Osteocyte (in vitro differentiated cells): ENCODE measurements at regions not wholly inside any gene's neighbourhood (a gene's known extent, or its start where the extent isn't known, plus 50 kb on each side); places are given as distances from the start of the nearest gene placed in this dataset.

Source experiments
- DNase-seq: peaks from one replicate; pipeline ENCODE4 v3.0.0; 2021; ENCODE audit warnings: mixed read lengths; ENCODE audit not compliant: unreplicated experiment; ENCODE audit errors: extremely low spot score
- H3K27ac Mint-ChIP-seq: one replicate; pipeline ENCODE4 v1.8.0; 2021; ENCODE audit warnings: mild to moderate bottlenecking, mixed read lengths; ENCODE audit not compliant: unreplicated experiment
- H3K27me3 Mint-ChIP-seq: one replicate; pipeline ENCODE4 v1.8.0; 2021; ENCODE audit warnings: mixed read lengths; ENCODE audit not compliant: unreplicated experiment
- H3K36me3 Mint-ChIP-seq: one replicate; pipeline ENCODE4 v1.8.0; 2021; ENCODE audit warnings: mixed read lengths; ENCODE audit not compliant: unreplicated experiment
- H3K4me1 Mint-ChIP-seq: one replicate; pipeline ENCODE4 v1.8.0; 2021; ENCODE audit warnings: mixed read lengths; ENCODE audit not compliant: unreplicated experiment
- H3K4me3 Mint-ChIP-seq: one replicate; pipeline ENCODE4 v1.8.0; 2021; ENCODE audit warnings: mild to moderate bottlenecking, moderate library complexity, mixed read lengths; ENCODE audit not compliant: unreplicated experiment
- H3K9me3 Mint-ChIP-seq: one replicate; pipeline ENCODE4 v1.8.0; 2021; ENCODE audit warnings: mixed read lengths; ENCODE audit not compliant: unreplicated experiment
- CTCF ChIP-seq: fragments of 200-600 bp; sonication (generic); IDR thresholded peaks from 2 replicates; pipeline ENCODE4 v1.5.0; 2021; ENCODE audit warnings: antibody characterized with exemption, mild to moderate bottlenecking, moderate library complexity

GRCh38 chr5:68966596-68966995, 127.2 kb upstream of the SLC30A5 start:
- DNase-seq = no peak
- H3K27me3 Mint-ChIP-seq = peaks cover 7% of the 10 kb centered on the region
- no peak overlapping the region for H3K4me3 Mint-ChIP-seq
- H3K9me3 Mint-ChIP-seq = no peaks in the 10 kb centered on the region
- no peaks in the 10 kb centered on the region for H3K36me3 Mint-ChIP-seq
- no peak overlapping the region for H3K27ac Mint-ChIP-seq
- no peak for TF ChIP-seq CTCF
- peaks cover 4% of the 10 kb centered on the region for H3K4me1 Mint-ChIP-seq

- TF ChIP-seq CTCF = no peak
- DNase-seq = no peak
- H3K4me1 Mint-ChIP-seq = no peaks in the 10 kb centered on the region
- no peaks in the 10 kb centered on the region for H3K9me3 Mint-ChIP-seq
- no peak overlapping the region for H3K4me3 Mint-ChIP-seq
- peaks cover 7% of the 10 kb centered on the region for H3K27me3 Mint-ChIP-seq
- H3K36me3 Mint-ChIP-seq = no peaks in the 10 kb centered on the region
- no peak overlapping the region for H3K27ac Mint-ChIP-seq
These were observed 125.4 kb upstream of the SLC30A5 start for GRCh38 chr5:68968429-68968828.

GRCh38 chr5:68970617-68971016, 123.2 kb upstream of the SLC30A5 start:
- Mint-ChIP-seq H3K27ac (no peak overlapping the region), H3K9me3 (peaks cover 3% of the 10 kb centered on the region), H3K4me1 (no peaks in the 10 kb centered on the region), H3K4me3 (no peak overlapping the region), H3K27me3 (peaks cover 7% of the 10 kb centered on the region), H3K36me3 (no peaks in the 10 kb centered on the region)
- no peak for DNase-seq
- no peak for TF ChIP-seq CTCF

- no peak for DNase-seq
- H3K9me3 Mint-ChIP-seq = peaks cover 12% of the 10 kb centered on the region
- H3K27ac Mint-ChIP-seq = no peak overlapping the region
- H3K27me3 Mint-ChIP-seq = peaks cover 12% of the 10 kb centered on the region
- H3K4me1 Mint-ChIP-seq = no peaks in the 10 kb centered on the region
- no peak for TF ChIP-seq CTCF
- no peaks in the 10 kb centered on the region for H3K36me3 Mint-ChIP-seq
- no peak overlapping the region for H3K4me3 Mint-ChIP-seq
These were observed 120.1 kb upstream of the SLC30A5 start for GRCh38 chr5:68973696-68974095.

GRCh38 chr5:68983043-68983442, 110.8 kb upstream of the SLC30A5 start:
- TF ChIP-seq CTCF = no peak
- H3K27me3 Mint-ChIP-seq = peaks cover 28% of the 10 kb centered on the region
- H3K9me3 Mint-ChIP-seq = no peaks in the 10 kb centered on the region
- no peak overlapping the region for H3K27ac Mint-ChIP-seq
- H3K36me3 Mint-ChIP-seq = peaks cover 2% of the 10 kb centered on the region
- no peak for DNase-seq
- no peaks in the 10 kb centered on the region for H3K4me1 Mint-ChIP-seq
- H3K4me3 Mint-ChIP-seq = no peak overlapping the region
